Smooth muscle cell (in vitro differentiated cells): ENCODE measurements at regions not wholly inside any gene's neighbourhood (a gene's known extent, or its start where the extent isn't known, plus 50 kb on each side); places are given as distances from the start of the nearest gene placed in this dataset.

ENCODE experiments used
- DNase-seq: peaks from one replicate; lab custom pipeline; 2025; ENCODE audit not compliant: unreplicated experiment; lab: John Stamatoyannopoulos, UW
- H2AFZ ChIP-seq: fragments of 200-600 bp; sonication (generic); 2 replicates; pipeline ENCODE4 v1.6.0; 2016; ENCODE audit warnings: antibody characterized with exemption, low read depth, mild to moderate bottlenecking
- H3F3A ChIP-seq: fragments of 200-600 bp; sonication (generic); 2 replicates; pipeline ENCODE4 v1.6.0; 2017; ENCODE audit warnings: antibody characterized with exemption, low read depth
- H3K27ac ChIP-seq: fragments of 200-600 bp; sonication (generic); 2 replicates; pipeline ENCODE4 v1.5.1; 2016; ENCODE audit warnings: low read depth, mild to moderate bottlenecking
- H3K27me3 ChIP-seq: fragments of 200-600 bp; sonication (generic); 2 replicates; pipeline ENCODE4 v1.6.1; 2016; ENCODE audit warnings: low read depth, mild to moderate bottlenecking
- H3K36me3 ChIP-seq: fragments of 200-600 bp; sonication (generic); 2 replicates; pipeline ENCODE4 v1.5.1; 2016; ENCODE audit warnings: low read depth
- H3K4me1 ChIP-seq: fragments of 200-600 bp; sonication (generic); 2 replicates; pipeline ENCODE4 v1.5.1; 2016; ENCODE audit warnings: low read depth
- H3K4me2 ChIP-seq: fragments of 200-600 bp; sonication (generic); 2 replicates; pipeline ENCODE4 v1.6.0; 2016; ENCODE audit warnings: mild to moderate bottlenecking
- H3K4me3 ChIP-seq: fragments of 200-600 bp; sonication (generic); 2 replicates; pipeline ENCODE4 v1.5.1; 2016; ENCODE audit warnings: mild to moderate bottlenecking
- H3K79me2 ChIP-seq: fragments of 200-600 bp; sonication (generic); 2 replicates; pipeline ENCODE4 v1.6.0; 2016; ENCODE audit warnings: low read depth, mild to moderate bottlenecking
- H3K9ac ChIP-seq: fragments of 200-600 bp; sonication (generic); 2 replicates; pipeline ENCODE4 v1.6.0; 2016; ENCODE audit warnings: low read depth
- H3K9me3 ChIP-seq: fragments of 200-600 bp; sonication (generic); replicated peaks from 2 replicates; pipeline ENCODE4 v1.5.1; 2016; ENCODE audit warnings: low read depth
- H4K20me1 ChIP-seq: fragments of 200-600 bp; sonication (generic); 2 replicates; pipeline ENCODE4 v1.6.0; 2016; ENCODE audit warnings: low read depth
- CTCF ChIP-seq: fragments of 200-600 bp; sonication (generic); IDR thresholded peaks from 2 replicates; pipeline ENCODE4 v1.5.1; 2017; ENCODE audit warnings: borderline replicate concordance, mild to moderate bottlenecking, antibody characterized with exemption; ENCODE audit not compliant: insufficient read depth, poor library complexity, severe bottlenecking
- WGBS: methylation state at CpG from one replicate; pipeline ENCODE4 v1.1.7; 2016; ENCODE audit warnings: low lambda C conversion rate; 5-methylcytosine and 5-hydroxymethylcytosine counted together

DNA sequence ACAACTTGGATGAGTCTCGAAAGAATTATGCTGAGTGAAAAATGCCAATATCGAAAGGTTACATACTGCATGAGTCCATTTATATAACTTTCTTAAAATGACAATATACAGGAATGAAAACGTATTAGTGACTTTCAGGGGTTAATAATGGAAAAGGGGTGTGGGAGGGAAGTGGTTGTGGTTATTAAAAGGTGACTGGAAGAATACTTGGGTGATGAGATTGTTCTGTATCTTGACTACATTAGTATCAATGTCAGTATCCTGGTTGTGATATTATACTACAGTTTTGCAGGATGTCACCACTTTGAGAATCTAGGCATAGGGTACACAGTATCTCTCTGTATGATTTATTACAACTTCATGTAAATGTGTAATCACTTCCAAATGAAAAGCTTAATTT, 204.5 kb downstream of the DTHD1 start:
- no peaks in the 10 kb centered on the region for H3K79me2 ChIP-seq
- H2AFZ ChIP-seq: no peak overlapping the region
- TF ChIP-seq CTCF: no peak
- H3K4me3 ChIP-seq: no peak overlapping the region
- no peak overlapping the region for H3K4me2 ChIP-seq
- no peak overlapping the region for H3K9ac ChIP-seq
- no peaks in the 10 kb centered on the region for H3F3A ChIP-seq
- H3K36me3 ChIP-seq: no peaks in the 10 kb centered on the region
- H3K4me1 ChIP-seq: no peaks in the 10 kb centered on the region
- no peaks in the 10 kb centered on the region for H3K9me3 ChIP-seq
- no peaks in the 10 kb centered on the region for H4K20me1 ChIP-seq
- no peaks in the 10 kb centered on the region for H3K27me3 ChIP-seq
- no peak for DNase-seq
- H3K27ac ChIP-seq: no peak overlapping the region
- WGBS: 90% methylated on average over 3 of the region's 3 CpGs

- Histone ChIP-seq H4K20me1 (no peaks in the 10 kb centered on the region), H3K79me2 (no peaks in the 10 kb centered on the region), H3K27ac (no peak overlapping the region), H3F3A (no peaks in the 10 kb centered on the region), H3K9ac (no peak overlapping the region), H3K36me3 (no peaks in the 10 kb centered on the region), H3K4me1 (no peaks in the 10 kb centered on the region), H2AFZ (no peak overlapping the region), H3K4me3 (no peak overlapping the region), H3K4me2 (no peak overlapping the region), H3K9me3 (no peaks in the 10 kb centered on the region), H3K27me3 (no peaks in the 10 kb centered on the region)
- TF ChIP-seq CTCF: no peak
- DNase-seq: no peak
- WGBS: 46% methylated on average over 2 of the region's 2 CpGs
These were observed 208.4 kb downstream of the DTHD1 start for GRCh38 chr4:36489798-36490197.

DNA sequence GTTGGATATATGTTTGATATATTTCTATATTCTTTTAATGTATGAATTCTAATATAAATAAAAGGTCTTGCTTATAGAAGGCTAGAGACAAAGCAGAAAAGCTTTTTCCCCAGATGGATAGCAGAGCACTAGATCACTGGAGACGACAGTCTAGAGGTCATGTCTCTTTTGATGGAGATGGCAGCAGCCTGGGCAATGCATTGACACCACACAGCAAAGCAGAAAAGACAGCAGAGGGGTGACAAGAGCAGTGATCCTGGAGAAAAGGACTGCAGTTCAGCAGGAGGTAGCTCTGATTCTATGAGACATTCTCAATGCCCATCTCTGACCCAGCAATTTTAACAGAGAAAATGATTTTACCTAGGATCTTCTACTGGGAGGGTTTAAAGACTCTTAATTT, 210.6 kb downstream of the DTHD1 start:
- Histone ChIP-seq H3K4me2 (no peak overlapping the region), H3K9me3 (no peaks in the 10 kb centered on the region), H3K27me3 (no peaks in the 10 kb centered on the region), H4K20me1 (no peaks in the 10 kb centered on the region), H3F3A (no peaks in the 10 kb centered on the region), H3K4me3 (no peak overlapping the region), H3K9ac (no peak overlapping the region), H3K79me2 (no peaks in the 10 kb centered on the region), H3K36me3 (no peaks in the 10 kb centered on the region), H3K4me1 (no peaks in the 10 kb centered on the region), H2AFZ (no peak overlapping the region), H3K27ac (no peak overlapping the region)
- no peak for DNase-seq
- WGBS: 52% methylated on average over 1 of the region's 1 CpG
- no peak for TF ChIP-seq CTCF

- WGBS: 98% methylated on average over 1 of the region's 1 CpG
- no peak overlapping the region for H3K4me2 ChIP-seq
- no peak for TF ChIP-seq CTCF
These were observed 211.2 kb downstream of the DTHD1 start for GRCh38 chr4:36492590-36492989.

More at GRCh38 chr4:36492590-36492989, 211.2 kb downstream of the DTHD1 start:
- Histone ChIP-seq H4K20me1 (no peaks in the 10 kb centered on the region), H3K9me3 (no peaks in the 10 kb centered on the region), H2AFZ (no peak overlapping the region), H3K4me1 (no peaks in the 10 kb centered on the region), H3K27me3 (no peaks in the 10 kb centered on the region), H3K4me3 (no peak overlapping the region), H3K79me2 (no peaks in the 10 kb centered on the region), H3K9ac (no peak overlapping the region), H3F3A (no peaks in the 10 kb centered on the region), H3K27ac (no peak overlapping the region), H3K36me3 (no peaks in the 10 kb centered on the region)
- no peak for DNase-seq
